GM12891 (cell line): ENCODE measurements at regions not wholly inside any gene's neighbourhood (a gene's known extent, or its start where the extent isn't known, plus 50 kb on each side); places are given as distances from the start of the nearest gene placed in this dataset.

Experiments
- PAX5 ChIP-seq: IDR thresholded peaks from 2 replicates; pipeline ENCODE4 v1.6.1; 2011; ENCODE audit warnings: low read length, moderate library complexity, mild to moderate bottlenecking; ENCODE audit not compliant: insufficient read depth, severe bottlenecking
- POLR2A ChIP-seq: IDR thresholded peaks from 2 replicates; pipeline ENCODE4 v1.6.1; 2011; ENCODE audit warnings: low read depth, low read length, control low read depth
- POLR2AphosphoS5 ChIP-seq: IDR thresholded peaks from 2 replicates; pipeline ENCODE4 v1.6.1; 2011; ENCODE audit warnings: low read depth, low read length, control low read depth

DNA sequence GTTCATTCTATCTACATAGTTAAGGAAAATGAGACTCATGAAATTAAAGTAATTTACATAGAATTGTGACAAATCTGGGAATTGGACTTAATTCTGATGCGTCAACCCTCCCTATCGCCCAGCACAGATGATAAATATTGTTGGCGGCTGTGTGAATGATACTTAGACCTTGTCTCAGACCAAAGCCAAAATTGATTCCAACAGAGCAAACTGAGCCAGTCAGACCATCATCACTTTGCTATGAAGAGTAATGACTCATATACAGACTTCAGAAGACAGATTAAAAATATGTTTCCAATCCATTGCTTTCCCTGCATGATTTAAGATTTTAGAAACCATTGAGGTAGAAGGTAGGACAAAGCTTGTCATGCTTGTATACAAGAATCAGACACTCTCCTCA, 1156.7 kb upstream of the CDH8 start:
- TF ChIP-seq POLR2A, result no peak
- TF ChIP-seq POLR2AphosphoS5, result no peak
- TF ChIP-seq PAX5, result no peak
